DMS79 treated with DMSO at 0.1 percent for 48 hours (cell line): ENCODE measurements at regions not wholly inside any gene's neighbourhood (a gene's known extent, or its start where the extent isn't known, plus 50 kb on each side); places are given as distances from the start of the nearest gene placed in this dataset.
"Not testable (repeated sequence)": the region's sequence is repeated elsewhere in the genome, so short reads cannot be mapped to it uniquely, and the experiment has no call there.

ENCODE experiments used
- DNase-seq: peaks from one replicate; lab custom pipeline; 2025; lab: John Stamatoyannopoulos, UW

DNA sequence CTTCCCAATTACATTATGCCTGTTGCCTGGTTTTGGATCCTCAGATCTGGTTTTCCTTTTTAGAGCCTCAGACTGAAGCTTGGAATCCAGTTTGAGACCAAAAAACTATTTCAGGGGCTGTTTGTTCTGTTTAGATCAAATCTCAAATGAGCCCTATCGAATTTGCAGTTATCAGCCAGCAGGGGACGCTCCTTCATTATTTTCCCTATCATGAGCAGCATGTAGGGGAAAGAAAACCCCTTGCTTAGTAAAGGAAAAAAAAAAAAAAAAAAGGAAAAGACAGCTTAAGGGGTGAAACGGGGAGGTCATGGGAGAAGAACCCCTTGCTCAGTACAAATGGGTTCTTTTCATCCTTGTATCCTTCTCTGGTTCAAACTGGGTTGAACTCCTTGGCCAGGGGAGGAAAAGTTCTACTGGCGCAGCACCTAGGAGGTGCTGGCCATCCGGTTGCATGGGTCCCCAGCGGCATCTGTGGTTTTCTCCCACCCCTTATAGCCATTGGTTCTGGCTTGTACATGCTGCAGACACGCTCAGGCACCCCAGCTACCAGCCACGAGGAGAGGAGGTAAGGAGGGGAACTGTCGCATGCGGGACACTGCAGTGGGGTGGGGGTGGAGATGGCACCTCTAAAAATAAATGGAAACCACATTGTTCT is 1375.1 kb upstream of the ALCAM start:
- no peak for DNase-seq

DNA sequence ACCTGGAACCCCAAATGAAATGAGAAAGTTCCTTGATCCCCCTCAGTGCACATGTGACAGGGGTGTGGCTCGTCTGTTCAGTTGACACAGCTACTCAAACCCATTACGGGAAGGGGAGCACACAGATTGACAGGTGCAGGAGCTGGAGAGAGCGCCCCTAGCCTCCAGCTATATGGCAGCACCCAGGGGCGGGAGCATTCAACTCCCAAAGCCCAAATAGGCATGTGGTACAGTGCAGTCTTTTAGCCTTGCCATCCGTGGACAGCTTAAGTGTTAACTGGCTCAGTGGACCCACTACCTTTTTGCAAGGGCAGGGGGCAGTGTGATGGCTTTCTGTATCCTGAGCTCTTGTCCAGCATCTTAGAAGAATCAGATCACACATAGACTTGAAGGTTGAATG is 1374.2 kb upstream of the ALCAM start:
- no peak for DNase-seq

DNA sequence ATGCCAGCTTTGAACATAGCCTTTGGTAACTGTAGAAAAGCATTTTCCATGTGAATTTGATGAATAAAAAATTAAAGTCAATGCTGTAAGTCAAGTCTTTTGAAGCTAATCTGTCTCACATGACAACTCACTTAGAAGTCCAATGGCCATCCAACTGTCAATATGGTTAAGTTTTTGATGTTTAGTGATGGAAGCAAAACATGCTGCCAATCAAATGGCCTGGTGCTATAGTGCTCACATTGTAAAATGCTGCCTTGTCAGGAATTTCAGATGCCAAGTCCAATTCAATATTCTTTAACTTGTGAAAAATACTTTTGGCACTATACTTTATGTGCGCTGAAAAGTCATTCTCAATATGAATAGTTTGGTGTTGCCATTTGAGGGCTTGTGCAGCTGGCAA is 1361.8 kb upstream of the ALCAM start:
- DNase-seq, result no peak

DNA sequence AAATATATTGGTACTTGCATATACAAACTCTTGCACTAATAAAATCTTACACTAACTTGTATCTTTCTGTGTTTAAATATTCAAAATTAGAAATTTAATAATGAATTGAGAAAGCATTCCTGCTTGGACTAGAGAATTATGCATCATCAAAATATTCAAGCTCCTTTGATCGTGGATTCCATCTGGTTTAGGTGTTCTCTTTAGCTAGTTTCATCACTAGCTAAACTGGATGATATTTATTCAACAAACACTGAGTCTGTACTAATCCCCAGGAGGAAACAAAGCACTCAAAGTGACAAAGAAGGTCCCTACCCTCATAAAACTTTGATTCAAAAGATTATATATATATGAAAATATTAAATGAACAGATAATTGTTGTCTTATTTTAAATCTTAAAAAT is 1360.9 kb upstream of the ALCAM start:
- DNase-seq, result no peak

DNA sequence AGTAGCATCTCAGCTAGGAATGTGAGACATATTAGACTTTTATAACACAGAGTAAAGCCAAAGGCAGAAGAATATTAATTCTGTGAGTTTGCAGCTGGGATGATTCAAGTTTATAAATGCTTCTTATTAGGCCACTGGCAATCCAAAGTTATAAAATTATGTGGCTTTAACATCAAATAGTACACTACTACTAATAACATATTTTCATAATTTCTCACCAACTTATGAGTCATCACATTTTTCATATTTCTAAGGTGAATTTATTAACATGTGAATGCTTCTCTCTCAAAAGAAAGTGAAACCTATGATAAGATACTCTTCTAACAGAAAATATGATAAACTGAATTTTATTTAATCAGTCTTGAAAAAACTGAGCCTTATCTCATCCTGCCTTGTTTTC is 1348.2 kb upstream of the ALCAM start:
- no peak for DNase-seq

DNA sequence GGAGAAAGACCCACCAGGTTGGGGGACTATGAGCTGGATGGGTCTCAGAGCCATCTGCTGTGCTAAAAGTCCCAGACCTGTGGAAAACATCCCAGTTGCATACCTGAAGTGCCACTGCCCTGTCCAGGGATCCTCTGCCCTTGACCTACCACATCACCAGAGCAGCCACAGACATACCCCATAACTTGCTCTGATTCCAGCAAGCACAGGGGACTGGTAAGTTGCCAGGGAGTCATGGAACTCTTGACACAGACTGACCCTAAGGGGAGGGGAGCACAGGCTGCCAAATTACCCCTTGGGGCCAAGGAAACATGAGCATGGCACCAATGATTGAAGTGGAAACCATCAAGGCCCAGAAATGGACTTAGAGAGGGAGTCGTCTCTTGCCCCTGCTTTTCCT is 1335.1 kb upstream of the ALCAM start:
- DNase-seq, result no peak

DNA sequence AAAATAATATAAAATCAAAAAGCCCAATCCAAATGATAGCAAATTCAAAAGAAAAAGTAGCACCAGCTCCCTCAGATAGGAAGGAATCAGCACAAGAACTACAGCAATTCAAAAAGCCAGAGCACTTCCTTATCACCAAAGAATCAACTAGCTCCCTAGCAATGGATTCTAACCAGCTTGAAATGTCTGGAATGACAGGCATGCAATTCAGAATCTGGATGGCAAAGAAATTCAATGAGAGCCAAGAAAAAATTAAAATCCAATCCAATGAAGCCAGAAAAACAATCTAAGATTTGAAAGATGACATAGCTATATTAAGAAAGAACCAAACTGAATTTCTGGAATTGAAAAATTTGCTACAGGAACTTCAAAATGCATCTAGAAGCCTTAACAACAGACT is 1334.4 kb upstream of the ALCAM start:
- no peak for DNase-seq

DNA sequence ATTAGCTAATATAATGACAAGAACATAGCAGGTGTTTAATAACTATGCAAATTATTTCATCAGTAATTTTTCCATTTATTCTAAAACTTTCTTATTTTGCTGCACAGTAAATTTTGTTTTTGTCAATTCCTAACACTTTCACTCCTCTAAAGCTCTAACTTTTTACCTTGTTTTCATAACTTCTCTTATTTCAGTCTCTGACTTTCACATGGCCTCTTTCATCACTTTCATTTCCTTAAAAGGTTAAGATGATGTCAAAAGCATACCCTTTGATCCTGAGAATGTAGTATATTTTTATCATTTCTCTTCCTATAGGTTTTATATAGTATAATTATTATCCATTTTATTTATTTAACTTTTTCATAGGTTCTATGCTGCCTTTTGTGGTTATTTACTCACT is 1325.8 kb upstream of the ALCAM start:
- no peak for DNase-seq

DNA sequence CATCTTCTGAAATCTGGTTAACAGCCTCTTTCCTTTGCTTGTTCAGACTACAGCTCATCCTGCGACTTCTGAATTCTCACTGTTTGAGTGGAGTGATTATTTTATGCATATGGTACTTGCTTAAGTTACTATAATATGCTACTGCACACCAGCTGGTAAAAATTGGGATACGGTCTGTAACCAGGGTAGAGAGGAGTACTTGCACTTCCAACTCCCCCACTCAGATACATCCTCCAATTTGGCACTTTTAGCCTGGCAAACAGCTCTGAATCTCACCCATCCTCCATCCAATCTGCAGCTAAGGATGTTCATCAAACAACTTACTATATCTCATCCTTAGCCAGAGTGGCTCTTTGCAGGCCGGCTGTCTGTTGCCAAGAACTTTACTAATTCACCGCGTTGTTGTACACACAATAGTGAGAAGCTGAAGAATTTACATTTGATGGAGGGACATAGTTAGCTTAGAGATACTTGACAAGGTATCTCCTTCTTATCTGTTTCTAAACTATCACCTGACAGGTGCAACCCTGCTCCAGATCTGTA is 1323.6 kb upstream of the ALCAM start:
- DNase-seq, result not testable (repeated sequence)

DNA sequence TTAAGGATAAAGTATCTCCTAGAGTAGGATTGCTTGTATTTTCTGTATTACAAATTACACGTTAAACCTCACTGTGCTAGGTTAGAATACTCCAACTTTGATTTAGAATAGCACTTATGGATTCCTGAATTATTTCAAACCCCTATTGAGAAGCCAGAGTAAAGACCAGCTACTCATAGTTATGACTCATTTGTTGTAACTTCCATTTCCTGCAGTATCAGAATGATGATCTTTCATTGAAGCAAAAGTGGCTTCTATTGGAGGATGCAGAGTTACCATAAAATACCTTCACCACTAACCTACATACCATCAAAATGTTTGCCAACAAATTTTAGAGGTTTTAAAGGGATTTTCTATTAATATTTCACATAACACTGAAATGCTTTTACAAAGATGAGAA is 1322.7 kb upstream of the ALCAM start:
- no peak for DNase-seq

DNA sequence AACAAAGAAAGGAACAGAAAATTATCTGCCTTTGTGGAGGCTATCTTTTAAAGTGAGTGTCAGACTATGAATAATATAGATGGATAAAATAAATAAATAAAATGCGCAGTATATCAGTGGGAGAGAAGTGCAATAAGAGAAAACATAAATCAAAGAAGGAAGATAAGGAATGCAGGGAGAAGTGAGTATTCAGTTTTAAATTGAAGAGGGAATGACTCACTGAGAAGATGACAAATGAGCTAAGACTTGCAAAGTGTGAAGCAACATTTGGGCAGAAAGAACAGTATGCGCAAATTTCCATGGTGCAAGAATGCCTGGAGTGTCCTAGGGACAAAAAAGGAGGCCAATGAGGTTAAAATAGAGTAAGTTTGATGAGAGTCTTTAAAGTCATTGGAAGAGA is 1300.1 kb upstream of the ALCAM start:
- no peak for DNase-seq

DNA sequence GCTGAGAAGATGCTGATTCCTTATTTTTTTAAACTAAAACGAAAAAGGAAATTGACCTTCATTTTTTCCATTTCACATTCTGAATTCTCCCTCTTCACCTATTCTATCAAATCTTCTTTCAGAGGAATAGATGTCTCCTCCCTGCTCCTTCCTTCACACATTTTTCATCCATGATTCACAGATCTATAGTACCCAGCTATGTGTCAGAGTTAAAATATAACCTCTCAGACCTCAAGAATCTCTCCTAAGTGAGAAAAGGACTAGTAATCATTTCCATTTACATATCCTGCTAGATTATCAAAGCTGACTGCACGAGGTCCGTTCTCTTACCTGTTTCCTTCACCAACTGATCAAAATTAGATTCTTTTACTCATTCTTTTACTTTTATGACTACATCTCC is 1297.6 kb upstream of the ALCAM start:
- DNase-seq, result no peak

DNA sequence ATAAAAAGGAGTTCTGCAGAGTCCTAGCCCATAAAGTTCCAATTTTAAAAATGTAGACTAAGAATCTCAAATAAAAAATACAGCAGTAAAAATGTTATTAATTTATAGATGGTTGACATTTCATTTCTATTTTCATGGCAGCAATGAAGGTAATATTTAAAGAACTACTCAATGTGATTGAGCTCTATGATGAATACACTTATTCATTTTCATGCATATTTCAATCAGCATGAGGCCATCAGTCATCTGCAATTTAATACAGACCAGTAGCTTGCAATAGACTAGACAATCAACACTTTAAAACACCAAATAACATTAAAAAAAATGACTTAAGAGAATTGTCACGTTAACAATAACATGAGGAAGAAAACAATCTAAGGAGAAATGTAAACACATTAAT is 1295.8 kb upstream of the ALCAM start:
- no peak for DNase-seq

DNA sequence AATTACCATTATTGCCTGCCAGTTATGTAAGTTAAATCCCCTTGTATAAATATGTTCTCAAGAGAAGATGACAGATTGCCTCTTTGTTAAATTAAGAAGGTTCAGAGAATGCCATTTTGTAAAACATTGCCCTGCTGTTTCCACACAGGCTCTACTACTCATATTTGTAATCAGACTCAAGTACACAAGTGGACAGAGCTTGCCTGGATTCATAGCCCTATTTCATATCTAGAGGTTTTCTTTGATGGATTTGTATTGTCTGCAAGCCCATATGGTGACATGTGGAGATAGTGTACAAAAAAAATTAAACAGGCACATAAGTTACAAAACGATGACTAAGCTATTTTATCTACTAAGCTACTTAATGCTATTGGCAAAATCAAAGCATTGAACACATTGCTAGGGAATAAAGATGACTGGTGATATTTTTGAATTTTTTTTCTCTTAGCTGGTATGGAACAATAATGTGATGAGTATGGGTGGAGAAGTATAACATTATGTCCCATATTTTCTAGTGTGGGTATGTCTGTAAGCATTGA is 1286.6 kb upstream of the ALCAM start:
- no peak for DNase-seq

DNA sequence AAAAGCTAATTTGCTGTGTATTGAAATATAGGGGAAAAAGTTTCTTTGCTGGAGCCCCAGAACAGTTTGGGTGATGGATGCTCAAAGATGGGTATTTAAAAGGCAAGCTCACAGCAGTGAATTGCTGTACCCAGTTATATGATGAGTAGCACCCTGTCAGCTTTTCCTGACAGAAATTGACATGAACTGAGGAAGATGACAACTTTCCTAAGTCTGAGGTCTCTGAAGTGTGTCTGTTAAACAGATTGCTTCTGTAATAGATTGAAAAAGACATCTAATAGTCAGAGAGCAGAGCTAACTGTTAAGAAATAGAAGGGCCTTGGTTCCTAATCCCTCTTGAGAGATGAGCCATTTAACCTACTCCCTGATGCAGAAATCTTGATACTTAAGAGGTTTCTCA is 1278.0 kb upstream of the ALCAM start:
- no peak for DNase-seq

DNA sequence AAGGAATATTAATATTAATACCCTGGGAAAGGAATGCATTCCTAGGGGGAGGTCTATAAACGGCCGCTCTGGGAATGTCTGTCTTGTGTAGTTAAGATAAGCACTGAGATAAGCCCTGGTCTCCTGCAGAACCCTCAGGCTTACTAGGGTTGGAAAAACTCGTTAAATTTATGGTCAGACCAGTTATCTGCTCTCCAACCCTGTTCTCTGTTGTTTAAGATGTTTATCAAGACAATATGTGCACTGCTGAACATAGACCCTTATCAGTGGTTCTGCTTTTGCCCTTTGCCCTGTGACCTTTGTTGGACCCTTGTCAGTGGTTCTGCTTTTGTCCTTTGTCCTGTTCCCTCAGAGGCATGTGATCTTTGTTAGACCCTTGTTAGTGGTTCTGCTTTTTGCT is 1276.7 kb upstream of the ALCAM start:
- DNase-seq, result not testable (repeated sequence)

DNA sequence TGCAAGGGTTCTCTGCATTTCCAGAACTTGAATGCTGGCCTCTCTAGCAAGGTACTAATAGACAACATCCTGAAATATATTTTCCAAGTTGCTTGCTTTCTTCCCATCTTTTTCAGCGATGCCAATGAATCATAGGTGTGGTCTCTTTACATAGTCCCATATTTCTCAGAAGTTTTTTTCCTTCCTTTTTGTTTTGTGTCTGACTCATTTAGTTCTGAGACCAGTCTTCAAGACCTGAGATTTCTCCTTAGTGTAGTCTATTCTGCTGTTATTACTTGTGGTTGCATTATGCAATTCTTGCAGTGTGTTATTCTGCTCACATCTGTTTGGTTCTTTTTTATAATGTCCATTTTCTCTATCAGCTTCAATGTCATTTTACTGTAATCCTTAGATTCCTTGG is 1265.0 kb upstream of the ALCAM start:
- DNase-seq, result no peak

DNA sequence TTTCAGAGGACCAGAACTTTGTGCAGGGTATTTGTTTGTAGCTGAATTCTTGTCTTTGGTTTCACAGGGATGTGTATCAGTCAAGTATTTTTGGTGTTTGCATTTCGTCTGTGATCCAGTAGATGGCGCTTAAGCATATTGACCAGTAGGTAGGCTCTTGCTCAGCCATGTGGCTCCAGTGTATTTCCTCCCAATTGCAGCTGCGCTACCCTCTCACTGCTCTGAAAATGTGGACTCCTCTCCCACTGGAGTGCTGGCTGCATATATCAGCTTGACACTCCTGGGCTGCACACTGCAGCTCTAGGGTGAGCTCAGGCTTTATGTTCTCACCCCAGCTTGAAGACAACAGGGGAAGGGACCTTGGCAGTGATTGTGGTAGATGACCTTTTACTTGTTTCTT is 1264.3 kb upstream of the ALCAM start:
- DNase-seq, result no peak

DNA sequence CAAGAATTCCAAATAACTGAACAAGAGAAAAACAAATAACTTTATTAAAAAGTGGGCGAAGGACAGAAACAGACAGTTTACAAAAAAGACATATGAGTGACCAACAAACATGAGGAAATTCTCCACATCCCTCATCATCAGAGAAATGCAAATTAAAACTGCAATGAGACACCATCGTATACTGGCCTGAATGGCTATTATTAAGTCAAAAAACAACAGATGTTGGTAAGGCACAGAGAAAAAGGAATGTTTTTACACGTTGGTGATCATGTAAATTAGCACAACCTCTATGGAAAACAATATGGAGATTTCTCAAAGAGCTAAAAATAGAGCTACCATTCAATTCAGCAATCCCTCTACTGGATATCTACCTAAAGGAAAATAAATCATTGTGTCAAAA is 1260.4 kb upstream of the ALCAM start:
- DNase-seq, result no peak

DNA sequence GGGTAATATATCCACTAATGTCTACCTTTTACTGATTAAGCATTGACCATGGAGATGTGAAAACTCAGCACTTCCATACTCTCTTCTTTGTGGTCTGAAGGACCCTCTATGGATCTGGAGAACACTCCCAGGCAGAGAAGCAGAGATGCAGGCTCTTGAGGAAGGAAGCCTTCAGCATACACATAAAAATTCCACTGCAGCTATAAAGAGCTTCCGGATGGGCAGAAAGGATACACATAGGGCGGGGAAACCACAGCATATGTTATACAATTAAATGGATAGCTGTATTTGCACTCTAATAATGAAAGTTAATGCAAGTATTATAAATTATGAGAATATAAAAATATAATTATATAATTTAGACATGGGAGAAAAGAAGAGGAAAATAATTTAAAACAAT is 1258.2 kb upstream of the ALCAM start:
- no peak for DNase-seq

DNA sequence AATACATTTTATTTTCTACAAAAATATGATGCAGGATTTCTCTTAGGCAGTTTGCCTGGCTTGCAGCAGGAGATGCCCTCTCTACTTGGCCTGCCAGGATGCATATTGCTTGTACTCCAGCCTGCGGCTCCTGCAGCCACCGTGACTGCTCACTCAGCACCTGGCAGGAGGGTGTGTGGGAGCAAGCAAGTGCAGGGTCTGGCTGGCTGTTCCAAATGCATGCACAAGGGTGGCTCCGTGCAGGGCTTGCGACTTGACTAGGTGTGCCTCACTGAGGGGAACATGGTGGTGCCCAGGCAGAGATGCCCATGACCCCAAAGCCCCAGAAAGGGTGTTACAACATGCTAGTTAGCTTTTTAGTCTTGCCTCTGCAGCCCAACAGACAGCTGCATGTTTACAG is 1240.2 kb upstream of the ALCAM start:
- DNase-seq, result no peak

DNA sequence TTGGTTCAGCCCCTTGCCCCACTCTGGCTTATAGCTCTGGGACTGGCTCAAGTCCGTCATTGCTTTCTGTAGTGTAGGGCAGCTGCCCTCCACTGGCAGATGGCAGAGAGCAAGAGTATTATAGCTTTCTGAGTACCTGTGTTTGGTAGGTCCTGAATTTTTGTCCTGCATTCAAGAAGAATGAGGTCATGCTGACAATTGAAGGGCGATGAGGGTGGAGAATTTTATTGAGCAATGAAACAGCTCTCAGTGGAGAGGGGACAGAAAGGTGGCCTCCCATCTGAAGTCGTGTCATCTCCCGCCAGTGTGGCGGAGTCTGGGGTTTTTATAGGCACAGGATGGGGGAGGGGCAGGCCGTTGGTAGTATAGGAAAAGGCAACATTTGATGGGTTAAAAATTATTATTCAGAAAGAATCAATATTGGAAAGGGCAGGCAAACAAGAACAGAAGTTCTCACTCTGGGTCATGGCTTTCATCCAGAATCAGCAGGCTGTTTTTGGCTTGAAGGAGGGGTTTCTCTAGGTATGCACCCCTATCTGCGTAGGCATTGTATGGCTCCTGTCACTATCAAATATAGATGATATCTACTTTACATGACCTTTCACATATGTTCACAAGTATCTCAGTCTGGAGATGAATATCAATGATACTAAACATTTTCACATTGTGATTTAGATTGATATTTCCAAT is 1239.7 kb upstream of the ALCAM start:
- DNase-seq, result no peak

DNA sequence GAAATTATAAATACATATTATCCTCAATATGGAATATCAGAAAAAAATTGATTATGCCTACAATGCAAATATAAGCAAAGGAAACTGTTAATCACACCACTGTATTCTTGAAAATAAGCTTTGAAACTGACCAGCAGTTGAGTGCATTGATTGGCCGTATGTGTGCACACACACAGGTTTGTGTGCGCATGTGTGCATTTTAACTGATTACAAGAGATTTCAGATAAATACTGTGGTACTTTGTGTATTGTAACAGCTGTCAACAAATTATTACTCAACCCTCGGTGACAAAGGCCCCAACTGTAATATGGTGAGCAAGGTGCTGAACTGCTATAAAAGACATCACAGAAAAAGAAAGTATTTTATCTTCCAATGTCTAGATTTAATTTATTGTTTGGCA is 1238.9 kb upstream of the ALCAM start:
- no peak for DNase-seq
